Activated CD8-positive, alpha-beta T cell treated with anti-CD3 and anti-CD28 coated beads for 36 hours (primary cell): ENCODE measurements at regions not wholly inside any gene's neighbourhood (a gene's known extent, or its start where the extent isn't known, plus 50 kb on each side); places are given as distances from the start of the nearest gene placed in this dataset.

ENCODE experiments used
- ATAC-seq: fragments of 200-7000 bp; cut with Tn5 transposase; one replicate; pipeline ENCODE4 v1.10.0; 2021; ENCODE audit warnings: mild to moderate bottlenecking, moderate library complexity
- CTCF ChIA-PET: fragments of 350-600 bp; sonication (Branson Sonifier 250); formaldehyde crosslinking; loops from one replicate; lab custom pipeline; 2021; ENCODE audit warnings: antibody characterized with exemption; lab: Charles Lee
- POLR2A ChIA-PET: fragments of 350-600 bp; sonication (Branson Sonifier 250); formaldehyde crosslinking; loops from one replicate; lab custom pipeline; 2021; ENCODE audit warnings: antibody characterized with exemption; lab: Charles Lee
- DNase-seq: peaks from one replicate; pipeline ENCODE4 v3.0.0-alpha.2; 2020
- H3K27ac Mint-ChIP-seq: one replicate; pipeline ENCODE4 v1.8.0; 2021; ENCODE audit warnings: mild to moderate bottlenecking, mixed read lengths
- H3K27me3 Mint-ChIP-seq: one replicate; pipeline ENCODE4 v1.8.0; 2021; ENCODE audit warnings: mixed read lengths
- H3K36me3 Mint-ChIP-seq: one replicate; pipeline ENCODE4 v1.8.0; 2021; ENCODE audit warnings: low read depth, mixed read lengths
- H3K4me1 Mint-ChIP-seq: one replicate; pipeline ENCODE4 v1.8.0; 2021; ENCODE audit warnings: low read depth, mixed read lengths
- H3K4me3 Mint-ChIP-seq: one replicate; pipeline ENCODE4 v1.8.0; 2021; ENCODE audit warnings: mild to moderate bottlenecking, moderate library complexity, mixed read lengths
- H3K9me3 Mint-ChIP-seq: one replicate; pipeline ENCODE4 v1.8.0; 2021; ENCODE audit warnings: mixed read lengths
- intact Hi-C: fragments of 100-400 bp; cut with micrococcal nuclease; formaldehyde crosslinking; loops from one replicate; pipeline ENCODE4 v1.10.0; 2022
- TF ChIP-seq, protein P1 (sequence below): fragments of 200-600 bp; IDR thresholded peaks from one replicate; pipeline ENCODE4 v1.8.0; 2022; ENCODE audit warnings: antibody characterized with exemption, mild to moderate bottlenecking

- Mint-ChIP-seq H3K4me1 (no peaks in the 10 kb centered on the region), H3K36me3 (no peaks in the 10 kb centered on the region), H3K27ac (no peak overlapping the region), H3K4me3 (no peak overlapping the region), H3K27me3 (peaks cover 17% of the 10 kb centered on the region), H3K9me3 (no peaks in the 10 kb centered on the region)
- DNase-seq: no peak
- TF ChIP-seq, protein P1, sequence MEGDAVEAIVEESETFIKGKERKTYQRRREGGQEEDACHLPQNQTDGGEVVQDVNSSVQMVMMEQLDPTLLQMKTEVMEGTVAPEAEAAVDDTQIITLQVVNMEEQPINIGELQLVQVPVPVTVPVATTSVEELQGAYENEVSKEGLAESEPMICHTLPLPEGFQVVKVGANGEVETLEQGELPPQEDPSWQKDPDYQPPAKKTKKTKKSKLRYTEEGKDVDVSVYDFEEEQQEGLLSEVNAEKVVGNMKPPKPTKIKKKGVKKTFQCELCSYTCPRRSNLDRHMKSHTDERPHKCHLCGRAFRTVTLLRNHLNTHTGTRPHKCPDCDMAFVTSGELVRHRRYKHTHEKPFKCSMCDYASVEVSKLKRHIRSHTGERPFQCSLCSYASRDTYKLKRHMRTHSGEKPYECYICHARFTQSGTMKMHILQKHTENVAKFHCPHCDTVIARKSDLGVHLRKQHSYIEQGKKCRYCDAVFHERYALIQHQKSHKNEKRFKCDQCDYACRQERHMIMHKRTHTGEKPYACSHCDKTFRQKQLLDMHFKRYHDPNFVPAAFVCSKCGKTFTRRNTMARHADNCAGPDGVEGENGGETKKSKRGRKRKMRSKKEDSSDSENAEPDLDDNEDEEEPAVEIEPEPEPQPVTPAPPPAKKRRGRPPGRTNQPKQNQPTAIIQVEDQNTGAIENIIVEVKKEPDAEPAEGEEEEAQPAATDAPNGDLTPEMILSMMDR: no peak
- ChIA-PET CTCF (no interaction called here), POLR2A (no interaction called here)
- no peak for ATAC-seq
- intact Hi-C loops: no loop called here
These were observed 481.4 kb upstream of the THBS1 start for GRCh38 chr15:39099524-39099923.

DNA sequence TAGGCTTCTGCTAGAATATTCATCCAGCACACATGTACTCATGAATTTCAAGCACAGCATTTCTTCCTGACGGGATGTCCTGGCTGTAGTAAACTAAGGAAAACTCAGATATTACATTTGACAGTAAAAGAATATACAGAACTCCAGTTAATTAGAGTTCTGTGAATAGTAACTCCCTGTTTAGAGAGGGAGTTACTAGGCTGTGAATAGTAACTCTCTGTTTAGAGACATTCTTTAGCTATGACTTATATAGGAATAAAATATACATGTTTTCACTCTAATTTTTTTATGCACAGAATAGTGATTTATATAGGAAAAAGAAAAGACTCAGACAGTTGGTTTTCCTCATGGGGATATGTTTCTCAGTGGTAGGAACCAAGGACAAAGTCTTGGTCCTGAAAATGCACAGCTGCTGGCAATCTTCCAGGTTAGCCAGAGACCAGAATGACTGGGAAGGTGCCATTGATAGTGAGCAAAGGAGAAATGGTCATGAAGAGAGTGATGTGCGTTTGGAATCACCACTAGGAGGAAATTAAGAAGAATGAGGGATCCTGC, 480.7 kb upstream of the THBS1 start:
- POLR2A ChIA-PET: no interaction called here
- DNase-seq (no peak), ATAC-seq (no peak)
- H3K27me3 Mint-ChIP-seq: peaks cover 18% of the 10 kb centered on the region
- no peaks in the 10 kb centered on the region for H3K4me1 Mint-ChIP-seq
- CTCF ChIA-PET: no interaction called here
- H3K9me3 Mint-ChIP-seq: no peaks in the 10 kb centered on the region
- TF ChIP-seq, protein P1: no peak
- no peak overlapping the region for H3K4me3 Mint-ChIP-seq
- H3K27ac Mint-ChIP-seq: no peak overlapping the region
- H3K36me3 Mint-ChIP-seq: no peaks in the 10 kb centered on the region
- intact Hi-C loops: no loop called here

DNA sequence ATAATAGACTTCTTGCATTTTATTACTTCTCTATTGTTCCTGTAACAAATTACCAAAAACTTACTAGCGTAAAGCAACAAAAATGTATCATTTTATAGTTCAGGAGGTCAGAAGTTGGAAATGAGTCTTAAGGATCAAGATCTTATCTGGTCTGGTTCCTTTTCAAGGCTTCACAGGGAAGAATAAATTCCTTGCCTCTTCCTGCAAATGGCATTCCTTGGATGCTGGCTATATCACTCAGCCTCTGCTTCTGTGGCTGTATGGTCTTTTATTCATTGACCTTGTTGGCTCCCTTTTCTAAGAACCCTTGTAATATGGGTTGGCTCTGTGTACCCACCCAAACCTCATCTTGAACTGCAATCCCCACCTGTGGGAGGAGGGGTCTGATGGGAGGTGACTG, 478.4 kb upstream of the THBS1 start:
- CTCF ChIA-PET: no interaction called here
- H3K27ac Mint-ChIP-seq: no peak overlapping the region
- DNase-seq (no peak), ATAC-seq (no peak)
- no peaks in the 10 kb centered on the region for H3K4me1 Mint-ChIP-seq
- peaks cover 23% of the 10 kb centered on the region for H3K27me3 Mint-ChIP-seq
- H3K4me3 Mint-ChIP-seq: no peak overlapping the region
- intact Hi-C loops: no loop called here
- TF ChIP-seq, protein P1: no peak
- no peaks in the 10 kb centered on the region for H3K36me3 Mint-ChIP-seq
- no peaks in the 10 kb centered on the region for H3K9me3 Mint-ChIP-seq
- POLR2A ChIA-PET: no interaction called here

- TF ChIP-seq, protein P1: no peak
- POLR2A ChIA-PET: no interaction called here
- Mint-ChIP-seq H3K36me3 (no peaks in the 10 kb centered on the region), H3K9me3 (no peaks in the 10 kb centered on the region), H3K4me3 (no peak overlapping the region), H3K27me3 (peaks cover 16% of the 10 kb centered on the region), H3K27ac (no peak overlapping the region), H3K4me1 (no peaks in the 10 kb centered on the region)
- DNase-seq (no peak), ATAC-seq (no peak)
- intact Hi-C loops: no loop called here
- CTCF ChIA-PET: no interaction called here
These were observed 473.9 kb upstream of the THBS1 start for GRCh38 chr15:39106950-39107349.

DNA sequence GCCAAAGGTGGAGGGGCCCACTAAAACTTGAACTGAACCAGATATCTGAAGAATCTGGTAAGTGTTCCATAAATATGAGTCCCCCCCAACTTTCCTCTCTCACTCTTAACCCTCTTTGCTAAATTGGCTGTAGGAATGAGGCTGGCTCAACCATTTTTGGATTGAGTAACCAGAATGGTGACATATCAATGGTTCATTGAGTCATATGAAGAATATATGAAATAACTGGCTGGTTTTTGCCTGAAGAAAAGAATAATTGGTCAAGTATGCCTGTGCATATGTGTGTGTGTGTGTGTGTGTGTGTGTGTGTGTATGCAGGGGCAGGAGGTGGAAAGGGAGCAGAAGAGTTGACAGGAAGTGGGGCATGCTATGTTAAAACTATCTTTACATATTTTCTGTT, 472.9 kb upstream of the THBS1 start:
- H3K4me3 Mint-ChIP-seq: no peak overlapping the region
- no peak overlapping the region for H3K27ac Mint-ChIP-seq
- no peaks in the 10 kb centered on the region for H3K4me1 Mint-ChIP-seq
- ChIA-PET CTCF (no interaction called here), POLR2A (no interaction called here)
- H3K27me3 Mint-ChIP-seq: peaks cover 14% of the 10 kb centered on the region
- TF ChIP-seq, protein P1: no peak
- no peak for ATAC-seq
- intact Hi-C loops: no loop called here
- H3K9me3 Mint-ChIP-seq: no peaks in the 10 kb centered on the region
- DNase-seq: no peak
- H3K36me3 Mint-ChIP-seq: no peaks in the 10 kb centered on the region
